ENCODE measurements at regions not wholly inside any gene's neighbourhood (a gene's known extent, or its start where the extent isn't known, plus 50 kb on each side); places are given as distances from the start of the nearest gene placed in this dataset.

DNA sequence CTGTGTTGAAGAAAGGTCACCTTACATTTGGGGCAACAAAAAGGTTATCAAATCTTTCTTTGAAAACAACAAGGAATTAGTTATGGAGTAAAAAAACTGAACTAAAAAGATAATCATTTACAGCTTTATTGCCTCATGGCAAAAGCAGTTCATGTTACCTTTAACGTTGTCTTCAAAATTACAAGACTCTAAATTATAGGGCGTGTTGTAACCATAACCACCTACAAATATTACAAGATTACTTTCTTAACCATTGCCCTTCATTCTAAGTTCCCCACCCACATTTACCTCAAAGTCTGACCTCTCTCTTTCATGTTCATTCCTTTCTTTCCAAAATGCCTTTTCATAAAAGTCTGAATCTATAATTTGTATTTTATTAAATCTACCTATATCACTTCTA lies 74.6 kb upstream of the LRATD1 start (continued):
- TF ChIP-seq ZNF607 (CRISPR knock-in tag; IDR thresholded peaks at IDR 0.05; ENCODE audit: borderline replicate concordance): no peak

DNA sequence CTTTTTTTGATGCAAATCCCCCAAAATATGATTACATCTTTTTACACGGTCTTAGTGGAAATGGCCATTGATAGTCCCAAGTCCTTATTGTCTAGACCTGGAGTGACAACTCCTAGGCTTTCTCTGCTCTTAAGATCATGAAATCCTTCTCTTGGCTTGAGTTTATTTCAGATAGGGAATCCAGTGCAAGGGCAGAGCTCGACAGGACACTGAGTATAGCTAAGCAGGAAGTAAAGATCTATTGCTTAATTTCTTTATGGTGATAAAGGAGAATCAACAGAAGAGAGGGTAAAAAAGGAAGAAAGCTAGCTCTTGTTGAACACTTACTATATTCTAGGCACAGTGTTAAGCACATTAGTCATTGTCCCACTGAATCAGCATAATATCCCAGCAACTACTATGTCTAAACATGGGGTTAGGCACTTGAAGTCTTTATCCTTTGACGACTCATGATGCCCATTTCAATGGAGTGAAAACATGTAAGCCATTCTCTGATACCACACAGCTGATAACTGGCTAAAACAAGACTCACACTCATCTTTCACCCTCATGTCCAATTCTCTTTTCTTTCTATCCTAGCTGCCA lies 74.1 kb upstream of the LRATD1 start:
- POLR2A ChIA-PET: no interaction called here
- Histone ChIP-seq H3K9ac (ENCODE audit: insufficient read depth, low read depth, low read length) (no peak overlapping the region), H3K79me2 (ENCODE audit: insufficient read depth, low read length) (no peaks in the 10 kb centered on the region), H4K20me1 (ENCODE audit: insufficient read depth, low read length) (no peaks in the 10 kb centered on the region), H3K9me3 (ENCODE audit: low read length) (no peaks in the 10 kb centered on the region), H2AFZ (ENCODE audit: low read length) (no peak overlapping the region), H3K36me3 (replicated peaks in 1 of 2; ENCODE audit: control insufficient read depth in 1 of 2, insufficient read depth in 2 of 2, low read length in 2 of 2) (no peaks in the 10 kb centered on the region), H3K4me3 (replicated peaks in 1 of 3; ENCODE audit: insufficient read depth in 1 of 3, low read depth in 2 of 3, low read length in 3 of 3) (no peak overlapping the region), H3K27me3 (ENCODE audit: control insufficient read depth in 1 of 2, insufficient read depth in 2 of 2, low read length in 2 of 2) (no peaks in the 10 kb centered on the region), H3K27ac (ENCODE audit: extremely low read length, insufficient read depth, low read length) (no peak overlapping the region), H3K4me1 (ENCODE audit: insufficient read depth, low read length) (no peaks in the 10 kb centered on the region), H3K4me2 (ENCODE audit: low read depth, low read length) (no peak overlapping the region)
- intact Hi-C loops (cut with micrococcal nuclease; ENCODE audit: unreplicated experiment): no loop called here
- no peak for TF ChIP-seq ZNF577 (CRISPR knock-in tag; IDR thresholded peaks at IDR 0.05; ENCODE audit: borderline replicate concordance, low read depth)
- TF ChIP-seq, protein P1, sequence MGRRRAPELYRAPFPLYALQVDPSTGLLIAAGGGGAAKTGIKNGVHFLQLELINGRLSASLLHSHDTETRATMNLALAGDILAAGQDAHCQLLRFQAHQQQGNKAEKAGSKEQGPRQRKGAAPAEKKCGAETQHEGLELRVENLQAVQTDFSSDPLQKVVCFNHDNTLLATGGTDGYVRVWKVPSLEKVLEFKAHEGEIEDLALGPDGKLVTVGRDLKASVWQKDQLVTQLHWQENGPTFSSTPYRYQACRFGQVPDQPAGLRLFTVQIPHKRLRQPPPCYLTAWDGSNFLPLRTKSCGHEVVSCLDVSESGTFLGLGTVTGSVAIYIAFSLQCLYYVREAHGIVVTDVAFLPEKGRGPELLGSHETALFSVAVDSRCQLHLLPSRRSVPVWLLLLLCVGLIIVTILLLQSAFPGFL (CRISPR knock-in tag; IDR thresholded peaks at IDR 0.05): no peak
- TF ChIP-seq, protein P2, sequence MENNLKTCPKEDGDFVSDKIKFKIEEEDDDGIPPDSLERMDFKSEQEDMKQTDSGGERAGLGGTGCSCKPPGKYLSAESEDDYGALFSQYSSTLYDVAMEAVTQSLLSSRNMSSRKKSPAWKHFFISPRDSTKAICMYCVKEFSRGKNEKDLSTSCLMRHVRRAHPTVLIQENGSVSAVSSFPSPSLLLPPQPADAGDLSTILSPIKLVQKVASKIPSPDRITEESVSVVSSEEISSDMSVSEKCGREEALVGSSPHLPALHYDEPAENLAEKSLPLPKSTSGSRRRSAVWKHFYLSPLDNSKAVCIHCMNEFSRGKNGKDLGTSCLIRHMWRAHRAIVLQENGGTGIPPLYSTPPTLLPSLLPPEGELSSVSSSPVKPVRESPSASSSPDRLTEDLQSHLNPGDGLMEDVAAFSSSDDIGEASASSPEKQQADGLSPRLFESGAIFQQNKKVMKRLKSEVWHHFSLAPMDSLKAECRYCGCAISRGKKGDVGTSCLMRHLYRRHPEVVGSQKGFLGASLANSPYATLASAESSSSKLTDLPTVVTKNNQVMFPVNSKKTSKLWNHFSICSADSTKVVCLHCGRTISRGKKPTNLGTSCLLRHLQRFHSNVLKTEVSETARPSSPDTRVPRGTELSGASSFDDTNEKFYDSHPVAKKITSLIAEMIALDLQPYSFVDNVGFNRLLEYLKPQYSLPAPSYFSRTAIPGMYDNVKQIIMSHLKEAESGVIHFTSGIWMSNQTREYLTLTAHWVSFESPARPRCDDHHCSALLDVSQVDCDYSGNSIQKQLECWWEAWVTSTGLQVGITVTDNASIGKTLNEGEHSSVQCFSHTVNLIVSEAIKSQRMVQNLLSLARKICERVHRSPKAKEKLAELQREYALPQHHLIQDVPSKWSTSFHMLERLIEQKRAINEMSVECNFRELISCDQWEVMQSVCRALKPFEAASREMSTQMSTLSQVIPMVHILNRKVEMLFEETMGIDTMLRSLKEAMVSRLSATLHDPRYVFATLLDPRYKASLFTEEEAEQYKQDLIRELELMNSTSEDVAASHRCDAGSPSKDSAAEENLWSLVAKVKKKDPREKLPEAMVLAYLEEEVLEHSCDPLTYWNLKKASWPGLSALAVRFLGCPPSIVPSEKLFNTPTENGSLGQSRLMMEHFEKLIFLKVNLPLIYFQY (CRISPR knock-in tag; IDR thresholded peaks at IDR 0.05; ENCODE audit: borderline replicate concordance): no peak
- FAIRE-seq (no peak), ATAC-seq (no peak), DNase-seq (ENCODE audit: low spot score) (no peak)
- in situ Hi-C loops (cut with HindIII; ENCODE audit: extremely low pct_ligation_motif_present, low pct_unique_long_range_greater_than_20kb): no loop called here
- no TSS peak for BruUV-seq (replicated peaks)
- 0% methylated on average over 3 of the region's 3 CpGs for WGBS (ENCODE audit: low lambda C conversion rate)
- CTCF ChIA-PET (ENCODE audit: low intra/inter-chr PET ratio, low total read pairs): no interaction called here

Data from HepG2 (cell line).